SK-N-SH treated with all-trans-retinoic acid at 6 μM for 48 hours (cell line): ENCODE measurements at regions not wholly inside any gene's neighbourhood (a gene's known extent, or its start where the extent isn't known, plus 50 kb on each side); places are given as distances from the start of the nearest gene placed in this dataset.
A peak's percentile ranks its signal among the peaks of the same experiment; 100 is the strongest.

ENCODE experiments used
- ATAC-seq: fragments of 200-7000 bp; cut with Tn5 transposase; 3 replicates; pipeline ENCODE4 v1.9.1; 2020; ENCODE audit warnings: mild to moderate bottlenecking, moderate library complexity
- ARNTL ChIP-seq: fragments of 450-650 bp; formaldehyde crosslinking; IDR thresholded peaks from 2 replicates; pipeline ENCODE4 v1.5.0; 2020; ENCODE audit warnings: low read depth, mild to moderate bottlenecking, moderate library complexity, borderline replicate concordance
- BACH2 ChIP-seq: fragments of 250-450 bp; sonication (Bioruptor Pico); IDR thresholded peaks from 2 replicates; pipeline ENCODE4 v1.9.0; 2021; ENCODE audit warnings: mild to moderate bottlenecking, borderline replicate concordance
- CSDC2 ChIP-seq: fragments of 250-450 bp; sonication (Bioruptor Pico); IDR thresholded peaks from 2 replicates; pipeline ENCODE4 v1.5.0; 2020; ENCODE audit warnings: mild to moderate bottlenecking, moderate library complexity
- ESRRG ChIP-seq: fragments of 250-450 bp; sonication (Bioruptor Pico); IDR thresholded peaks from 2 replicates; pipeline ENCODE4 v1.6.1; 2021; ENCODE audit warnings: mild to moderate bottlenecking
- GLIS3 ChIP-seq: fragments of 250-450 bp; sonication (Bioruptor Pico); IDR thresholded peaks from 2 replicates; pipeline ENCODE4 v1.5.0; 2020; ENCODE audit warnings: mild to moderate bottlenecking, moderate library complexity
- ISL1 ChIP-seq: fragments of 250-450 bp; sonication (Bioruptor Pico); IDR thresholded peaks from 2 replicates; pipeline ENCODE4 v2.1.2; 2022; ENCODE audit warnings: mild to moderate bottlenecking, moderate library complexity
- OSR1 ChIP-seq: fragments of 250-450 bp; sonication (Bioruptor Pico); IDR thresholded peaks from 2 replicates; pipeline ENCODE4 v1.8.0; 2022; ENCODE audit warnings: moderate library complexity, mild to moderate bottlenecking, inconsistent platforms
- PPARA ChIP-seq: fragments of 250-450 bp; sonication (Bioruptor Pico); IDR thresholded peaks from 2 replicates; pipeline ENCODE4 v1.5.0; 2020; ENCODE audit warnings: mild to moderate bottlenecking, borderline replicate concordance
- RARB ChIP-seq: fragments of 250-450 bp; sonication (Bioruptor Pico); IDR thresholded peaks from 2 replicates; pipeline ENCODE4 v1.8.0; 2021; ENCODE audit warnings: mild to moderate bottlenecking, moderate library complexity
- SNAI2 ChIP-seq: fragments of 250-450 bp; sonication (Bioruptor Pico); IDR thresholded peaks from 2 replicates; pipeline ENCODE4 v1.5.0; 2020; ENCODE audit warnings: mild to moderate bottlenecking, moderate library complexity
- TCF4 ChIP-seq: fragments of 250-450 bp; sonication (Bioruptor Pico); IDR thresholded peaks from 2 replicates; pipeline ENCODE4 v1.8.0; 2021; ENCODE audit warnings: mild to moderate bottlenecking, moderate library complexity, borderline replicate concordance
- TSHZ2 ChIP-seq: fragments of 250-450 bp; sonication (Bioruptor Pico); IDR thresholded peaks from 2 replicates; pipeline ENCODE4 v1.5.0; 2020; ENCODE audit warnings: mild to moderate bottlenecking, moderate library complexity
- ZC3H10 ChIP-seq: fragments of 250-450 bp; sonication (Bioruptor Pico); IDR thresholded peaks from 2 replicates; pipeline ENCODE4 v1.5.1; 2021; ENCODE audit warnings: mild to moderate bottlenecking, moderate library complexity
- ZFP3 ChIP-seq: fragments of 250-450 bp; sonication (Bioruptor Pico); IDR thresholded peaks from 2 replicates; pipeline ENCODE4 v1.5.0; 2020; ENCODE audit warnings: mild to moderate bottlenecking, moderate library complexity
- ZFP30 ChIP-seq: fragments of 450-650 bp; formaldehyde crosslinking; IDR thresholded peaks from 2 replicates; pipeline ENCODE4 v1.5.0; 2022; ENCODE audit warnings: mild to moderate bottlenecking, moderate library complexity
- ZNF565 ChIP-seq: fragments of 450-650 bp; formaldehyde crosslinking; conservative IDR thresholded peaks from 2 replicates; pipeline ENCODE4 v1.5.0; 2020; ENCODE audit warnings: low read depth, mild to moderate bottlenecking, moderate library complexity
- ZNF70 ChIP-seq: fragments of 450-650 bp; formaldehyde crosslinking; IDR thresholded peaks from 2 replicates; pipeline ENCODE4 v1.5.0; 2020; ENCODE audit warnings: mild to moderate bottlenecking, moderate library complexity
- ZNF8 ChIP-seq: fragments of 450-650 bp; formaldehyde crosslinking; IDR thresholded peaks from 2 replicates; pipeline ENCODE4 v1.5.0; 2020; ENCODE audit warnings: mild to moderate bottlenecking, moderate library complexity
- TF ChIP-seq, protein P1 (sequence below): fragments of 250-450 bp; sonication (Bioruptor Pico); IDR thresholded peaks from 2 replicates; pipeline ENCODE4 v1.8.0; 2020; ENCODE audit warnings: mild to moderate bottlenecking, moderate library complexity, borderline replicate concordance
- TF ChIP-seq, protein P2 (sequence below): fragments of 250-450 bp; sonication (Bioruptor Pico); IDR thresholded peaks from 2 replicates; pipeline ENCODE4 v1.5.1; 2020; ENCODE audit warnings: low read depth, mild to moderate bottlenecking, moderate library complexity
- TF ChIP-seq, protein P3 (sequence below): fragments of 250-450 bp; sonication (Bioruptor Pico); IDR thresholded peaks from 2 replicates; pipeline ENCODE4 v1.5.1; 2021; ENCODE audit warnings: mild to moderate bottlenecking, moderate library complexity

DNA sequence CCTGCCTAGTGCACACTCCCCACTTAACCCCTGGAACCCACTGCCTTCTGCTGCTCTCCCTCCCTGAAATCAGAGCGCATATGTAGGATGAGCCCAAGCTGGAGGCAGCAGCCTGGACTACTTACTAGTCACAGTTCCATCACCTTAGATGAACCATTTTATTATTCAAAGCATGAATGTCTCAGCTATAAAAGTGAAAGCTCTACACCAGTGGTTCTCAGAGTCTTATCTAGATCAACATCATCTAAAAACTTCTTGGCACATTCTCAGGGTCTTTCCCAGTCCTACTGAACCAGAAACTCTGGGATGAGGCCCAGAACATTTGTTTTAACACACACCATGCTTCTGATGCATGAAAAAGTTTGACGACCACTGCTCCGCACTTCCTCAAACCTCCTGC, 100.3 kb upstream of the ANK3 start:
- no peak for TF ChIP-seq ZC3H10 (CRISPR knock-in tag)
- ATAC-seq, result peak; percentile 66

GRCh38 chr10:60488111-60488669, 98.5 kb upstream of the ANK3 start:
- ATAC-seq, result no peak
- no peak for TF ChIP-seq ZNF565 (CRISPR knock-in tag)
- no peak for TF ChIP-seq OSR1
- no peak for TF ChIP-seq TCF4 (CRISPR knock-in tag)
- TF ChIP-seq ZFP3, result no peak
- no peak for TF ChIP-seq ISL1 (CRISPR knock-in tag)
- TF ChIP-seq, protein P1, sequence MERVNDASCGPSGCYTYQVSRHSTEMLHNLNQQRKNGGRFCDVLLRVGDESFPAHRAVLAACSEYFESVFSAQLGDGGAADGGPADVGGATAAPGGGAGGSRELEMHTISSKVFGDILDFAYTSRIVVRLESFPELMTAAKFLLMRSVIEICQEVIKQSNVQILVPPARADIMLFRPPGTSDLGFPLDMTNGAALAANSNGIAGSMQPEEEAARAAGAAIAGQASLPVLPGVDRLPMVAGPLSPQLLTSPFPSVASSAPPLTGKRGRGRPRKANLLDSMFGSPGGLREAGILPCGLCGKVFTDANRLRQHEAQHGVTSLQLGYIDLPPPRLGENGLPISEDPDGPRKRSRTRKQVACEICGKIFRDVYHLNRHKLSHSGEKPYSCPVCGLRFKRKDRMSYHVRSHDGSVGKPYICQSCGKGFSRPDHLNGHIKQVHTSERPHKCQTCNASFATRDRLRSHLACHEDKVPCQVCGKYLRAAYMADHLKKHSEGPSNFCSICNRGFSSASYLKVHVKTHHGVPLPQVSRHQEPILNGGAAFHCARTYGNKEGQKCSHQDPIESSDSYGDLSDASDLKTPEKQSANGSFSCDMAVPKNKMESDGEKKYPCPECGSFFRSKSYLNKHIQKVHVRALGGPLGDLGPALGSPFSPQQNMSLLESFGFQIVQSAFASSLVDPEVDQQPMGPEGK, result no peak
- no peak for TF ChIP-seq ZFP30
- no peak for TF ChIP-seq ARNTL

DNA sequence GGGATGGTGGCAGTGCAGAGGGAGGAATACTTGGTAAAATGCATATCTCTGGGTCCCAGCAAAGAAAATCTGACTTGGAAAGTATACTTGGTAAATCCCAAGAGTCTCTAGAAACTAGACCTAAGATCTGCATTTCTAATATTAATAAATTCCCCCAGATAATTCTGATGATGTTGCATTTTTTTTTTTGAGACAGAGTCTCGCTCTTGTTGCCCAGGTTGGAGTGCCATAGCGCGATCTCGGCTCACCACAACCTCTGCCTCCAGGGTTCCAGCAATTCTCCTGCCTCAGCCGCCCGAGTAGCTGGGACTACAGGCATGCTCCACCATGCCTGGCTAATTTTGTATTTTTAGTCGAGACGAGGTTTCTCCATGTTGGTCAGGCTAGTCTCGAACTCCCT, 97.9 kb upstream of the ANK3 start:
- ATAC-seq, result no peak
- TF ChIP-seq TCF4 (CRISPR knock-in tag), result no peak
- no peak for TF ChIP-seq SNAI2
- no peak for TF ChIP-seq PPARA
- TF ChIP-seq ZNF70 (CRISPR knock-in tag), result no peak
- TF ChIP-seq ISL1 (CRISPR knock-in tag), result no peak
- TF ChIP-seq TSHZ2, result no peak
- no peak for TF ChIP-seq BACH2 (CRISPR knock-in tag)
- no peak for TF ChIP-seq CSDC2
- TF ChIP-seq ARNTL, result no peak
- no peak for TF ChIP-seq ZFP30
- TF ChIP-seq ZNF8 (CRISPR knock-in tag), result no peak
- TF ChIP-seq, protein P2, sequence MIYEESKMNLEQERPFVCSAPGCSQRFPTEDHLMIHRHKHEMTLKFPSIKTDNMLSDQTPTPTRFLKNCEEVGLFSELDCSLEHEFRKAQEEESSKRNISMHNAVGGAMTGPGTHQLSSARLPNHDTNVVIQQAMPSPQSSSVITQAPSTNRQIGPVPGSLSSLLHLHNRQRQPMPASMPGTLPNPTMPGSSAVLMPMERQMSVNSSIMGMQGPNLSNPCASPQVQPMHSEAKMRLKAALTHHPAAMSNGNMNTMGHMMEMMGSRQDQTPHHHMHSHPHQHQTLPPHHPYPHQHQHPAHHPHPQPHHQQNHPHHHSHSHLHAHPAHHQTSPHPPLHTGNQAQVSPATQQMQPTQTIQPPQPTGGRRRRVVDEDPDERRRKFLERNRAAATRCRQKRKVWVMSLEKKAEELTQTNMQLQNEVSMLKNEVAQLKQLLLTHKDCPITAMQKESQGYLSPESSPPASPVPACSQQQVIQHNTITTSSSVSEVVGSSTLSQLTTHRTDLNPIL (CRISPR knock-in tag), result no peak
- no peak for TF ChIP-seq ZFP3
- TF ChIP-seq ZC3H10 (CRISPR knock-in tag), result no peak
- TF ChIP-seq ESRRG (CRISPR knock-in tag), result no peak
- TF ChIP-seq RARB (CRISPR knock-in tag), result no peak
- TF ChIP-seq GLIS3 (CRISPR knock-in tag), result no peak

DNA sequence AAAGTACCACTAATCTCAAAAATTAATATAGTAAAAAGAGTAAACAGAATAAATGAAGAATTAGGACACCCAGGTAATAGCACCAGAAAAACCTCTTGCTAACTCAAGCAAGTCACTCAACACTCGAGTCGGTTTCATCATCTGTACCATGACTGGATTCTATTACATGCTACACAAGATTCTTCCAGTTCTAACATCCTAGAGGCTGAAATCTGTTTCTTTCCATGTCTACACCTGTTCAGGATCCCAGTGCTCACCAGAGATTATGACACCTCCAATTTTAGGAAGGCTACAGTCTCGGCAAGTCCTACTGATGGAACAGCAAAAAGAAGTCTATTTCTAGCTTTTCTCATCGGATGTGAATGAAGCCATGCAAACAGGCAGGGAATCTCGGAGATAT, 95.3 kb upstream of the ANK3 start:
- ATAC-seq, result no peak

More for the DNA sequence above, 95.3 kb upstream of the ANK3 start:
- TF ChIP-seq SNAI2 (no peak), ZC3H10 (CRISPR knock-in tag) (no peak), ZFP30 (no peak), ARNTL (no peak), OSR1 (no peak), TCF4 (CRISPR knock-in tag) (no peak), PPARA (no peak), RARB (CRISPR knock-in tag) (no peak), ZNF8 (CRISPR knock-in tag) (no peak), ZFP3 (no peak), ZNF70 (CRISPR knock-in tag) (no peak), GLIS3 (CRISPR knock-in tag) (no peak), ISL1 (CRISPR knock-in tag) (no peak), BACH2 (CRISPR knock-in tag) (no peak), CSDC2 (no peak)
- TF ChIP-seq, protein P2 (CRISPR knock-in tag), result no peak
- TF ChIP-seq, protein P1, result no peak
- TF ChIP-seq, protein P3, sequence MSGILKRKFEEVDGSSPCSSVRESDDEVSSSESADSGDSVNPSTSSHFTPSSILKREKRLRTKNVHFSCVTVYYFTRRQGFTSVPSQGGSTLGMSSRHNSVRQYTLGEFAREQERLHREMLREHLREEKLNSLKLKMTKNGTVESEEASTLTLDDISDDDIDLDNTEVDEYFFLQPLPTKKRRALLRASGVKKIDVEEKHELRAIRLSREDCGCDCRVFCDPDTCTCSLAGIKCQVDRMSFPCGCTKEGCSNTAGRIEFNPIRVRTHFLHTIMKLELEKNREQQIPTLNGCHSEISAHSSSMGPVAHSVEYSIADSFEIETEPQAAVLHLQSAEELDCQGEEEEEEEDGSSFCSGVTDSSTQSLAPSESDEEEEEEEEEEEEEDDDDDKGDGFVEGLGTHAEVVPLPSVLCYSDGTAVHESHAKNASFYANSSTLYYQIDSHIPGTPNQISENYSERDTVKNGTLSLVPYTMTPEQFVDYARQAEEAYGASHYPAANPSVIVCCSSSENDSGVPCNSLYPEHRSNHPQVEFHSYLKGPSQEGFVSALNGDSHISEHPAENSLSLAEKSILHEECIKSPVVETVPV (CRISPR knock-in tag), result no peak
